H1 (cell line): ENCODE measurements at regions not wholly inside any gene's neighbourhood (a gene's known extent, or its start where the extent isn't known, plus 50 kb on each side); places are given as distances from the start of the nearest gene placed in this dataset.

Experiments
- BACH1 ChIP-seq: IDR thresholded peaks from 2 replicates; pipeline ENCODE4 v1.6.1; 2012; ENCODE audit warnings: low read length, improper control_type of control experiment
- SIRT6 ChIP-seq: IDR thresholded peaks from one replicate; pipeline ENCODE4 v1.7.1; 2012; ENCODE audit warnings: low read length, inconsistent platforms

DNA sequence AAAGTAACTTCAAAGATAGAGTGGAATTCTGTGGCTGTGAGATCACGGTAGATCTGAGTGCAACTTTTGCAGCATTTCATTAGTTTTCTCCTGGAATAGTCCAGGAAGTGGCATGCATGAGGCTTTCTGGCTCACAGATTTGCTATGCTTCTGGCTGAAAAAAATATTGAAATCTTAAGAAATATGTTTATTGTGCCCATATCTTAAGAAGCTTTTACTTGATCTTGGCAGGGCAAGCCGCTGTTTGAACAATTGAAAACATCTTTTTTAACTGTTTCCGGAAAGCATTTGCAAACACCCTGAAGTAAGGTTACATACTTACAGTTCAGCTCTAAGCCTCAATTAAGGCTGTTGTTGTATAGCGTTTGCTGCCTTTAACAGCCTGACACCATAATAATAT, 135.7 kb upstream of the GDNF start (continued):
- TF ChIP-seq BACH1 (no peak), SIRT6 (no peak)
- TF ChIP-seq, all 59 proteins: peak for 0
